RWPE1 (cell line): ENCODE measurements at regions not wholly inside any gene's neighbourhood (a gene's known extent, or its start where the extent isn't known, plus 50 kb on each side); places are given as distances from the start of the nearest gene placed in this dataset.

Experiments used
- CTCF ChIA-PET: fragments of 350-600 bp; sonication (Branson Sonifier 250); formaldehyde crosslinking; extraction: SDS; loops from one replicate; lab custom pipeline; 2021; lab: Yijun Ruan, JAX
- POLR2A ChIA-PET: fragments of 400-600 bp; formaldehyde crosslinking; extraction: SDS; loops from one replicate; lab custom pipeline; 2020; ENCODE audit warnings: antibody characterized with exemption; ENCODE audit not compliant: low non-redundant PET; lab: Yijun Ruan, JAX
- DNase-seq: peaks from one replicate; pipeline ENCODE4 v3.0.0; 2012; ENCODE audit warnings: low spot score
- H3K27ac ChIP-seq: fragments of 450-650 bp; 2 replicates; pipeline ENCODE4 v1.5.1; 2017
- TF ChIP-seq, protein P1 (sequence below): fragments of 450-650 bp; conservative IDR thresholded peaks from 2 replicates; pipeline ENCODE4 v1.5.1; 2017; ENCODE audit warnings: low read depth, mild to moderate bottlenecking

DNA sequence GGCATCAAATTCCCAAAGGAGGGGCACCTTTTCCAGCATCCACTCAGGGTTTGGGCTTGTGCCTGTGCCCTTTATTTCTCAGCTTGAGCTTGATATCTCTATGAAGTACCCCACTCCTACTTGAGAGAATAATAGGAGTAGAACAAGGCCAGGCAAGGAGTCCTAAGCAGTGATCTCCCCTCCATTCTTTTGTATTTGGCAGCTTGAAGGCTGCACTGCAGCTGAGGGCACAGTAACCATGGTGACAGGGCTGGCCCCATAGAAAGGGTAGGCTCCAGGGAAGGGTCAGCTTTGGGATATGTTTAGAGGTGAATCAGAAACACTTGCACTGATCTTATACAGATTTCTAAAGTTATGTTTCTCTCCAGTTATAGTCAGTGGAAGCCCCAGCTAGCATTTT, 145.4 kb upstream of the SLC24A5 start:
- no peak for DNase-seq
- TF ChIP-seq, protein P1, sequence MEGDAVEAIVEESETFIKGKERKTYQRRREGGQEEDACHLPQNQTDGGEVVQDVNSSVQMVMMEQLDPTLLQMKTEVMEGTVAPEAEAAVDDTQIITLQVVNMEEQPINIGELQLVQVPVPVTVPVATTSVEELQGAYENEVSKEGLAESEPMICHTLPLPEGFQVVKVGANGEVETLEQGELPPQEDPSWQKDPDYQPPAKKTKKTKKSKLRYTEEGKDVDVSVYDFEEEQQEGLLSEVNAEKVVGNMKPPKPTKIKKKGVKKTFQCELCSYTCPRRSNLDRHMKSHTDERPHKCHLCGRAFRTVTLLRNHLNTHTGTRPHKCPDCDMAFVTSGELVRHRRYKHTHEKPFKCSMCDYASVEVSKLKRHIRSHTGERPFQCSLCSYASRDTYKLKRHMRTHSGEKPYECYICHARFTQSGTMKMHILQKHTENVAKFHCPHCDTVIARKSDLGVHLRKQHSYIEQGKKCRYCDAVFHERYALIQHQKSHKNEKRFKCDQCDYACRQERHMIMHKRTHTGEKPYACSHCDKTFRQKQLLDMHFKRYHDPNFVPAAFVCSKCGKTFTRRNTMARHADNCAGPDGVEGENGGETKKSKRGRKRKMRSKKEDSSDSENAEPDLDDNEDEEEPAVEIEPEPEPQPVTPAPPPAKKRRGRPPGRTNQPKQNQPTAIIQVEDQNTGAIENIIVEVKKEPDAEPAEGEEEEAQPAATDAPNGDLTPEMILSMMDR: no peak
- POLR2A ChIA-PET: no interaction called here
- CTCF ChIA-PET: interaction anchor here (0.7 kb wide), 1 partner anchor 203 kb away, joined by 3 read pairs; the partner anchor contains the start of gene MYEF2
- H3K27ac ChIP-seq: no peak overlapping the region

DNA sequence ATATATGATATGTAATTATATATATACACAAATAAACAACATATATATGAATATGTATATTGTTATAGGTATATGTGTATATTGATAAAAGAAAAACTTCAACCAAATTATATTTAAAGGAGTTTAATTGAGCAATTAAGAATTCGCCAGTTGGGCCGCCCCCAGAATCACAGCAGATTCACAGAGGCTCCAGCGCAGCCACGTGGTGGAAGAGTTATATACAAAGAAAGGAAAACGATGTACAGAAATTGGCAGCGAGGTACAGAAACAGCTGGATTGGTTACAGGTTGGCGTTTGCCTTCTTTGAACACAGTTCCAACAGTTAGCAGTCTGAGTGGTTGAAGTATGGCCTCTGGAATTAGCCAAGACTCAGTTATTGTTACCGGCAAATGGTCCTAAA, 137.3 kb upstream of the SLC24A5 start:
- POLR2A ChIA-PET: no interaction called here
- TF ChIP-seq, protein P1: no peak
- DNase-seq: no peak
- CTCF ChIA-PET: interaction anchor here (0.5 kb wide), 1 partner anchor 112 kb away, joined by 5 read pairs; no protein-coding TSS in a partner anchor
- H3K27ac ChIP-seq: no peak overlapping the region

DNA sequence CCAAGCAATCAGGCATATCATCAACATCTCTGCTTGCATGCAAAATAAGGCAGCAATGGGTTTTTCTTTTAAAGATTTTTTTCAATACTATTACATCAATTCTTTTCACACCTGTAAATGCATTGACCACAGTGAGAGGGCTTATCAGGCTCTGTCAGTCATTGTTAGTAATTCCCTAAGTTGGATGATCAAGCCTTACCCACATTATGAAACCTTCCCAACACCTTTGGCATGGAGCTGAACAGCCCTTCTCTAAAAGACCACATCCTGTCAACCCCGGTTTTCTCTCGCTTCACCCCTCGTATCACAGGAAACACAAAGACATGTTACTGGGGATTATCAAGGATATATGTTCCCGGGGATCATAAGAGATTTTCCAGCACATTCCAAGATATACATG, 135.2 kb upstream of the SLC24A5 start:
- ChIA-PET CTCF (interaction anchor here (0.7 kb wide), 2 partner anchors 179 to 269 kb away, joined by 3 read pairs; no protein-coding TSS in a partner anchor), POLR2A (no interaction called here)
- no peak for DNase-seq
- TF ChIP-seq, protein P1: no peak
- H3K27ac ChIP-seq: no peak overlapping the region

DNA sequence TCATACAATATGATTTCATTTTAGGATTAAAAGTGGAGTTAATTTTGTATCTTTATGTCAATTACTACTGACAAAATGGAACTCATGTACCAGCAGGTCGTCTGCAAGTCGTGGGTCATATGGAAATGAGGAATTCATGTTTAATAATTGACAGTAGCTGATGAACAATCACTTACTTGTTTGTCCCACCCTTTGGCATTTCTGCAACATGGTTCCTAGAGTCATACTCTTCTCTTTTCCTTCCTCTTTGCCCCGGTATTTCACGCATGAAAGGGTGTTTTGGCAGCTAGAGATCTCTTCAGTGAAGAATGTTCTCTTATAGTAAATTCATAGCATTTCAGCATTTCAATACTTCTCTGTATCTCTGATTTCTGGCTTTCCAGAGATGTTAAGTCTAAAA, 133.3 kb upstream of the SLC24A5 start:
- DNase-seq: no peak
- CTCF ChIA-PET: interaction anchor here (0.5 to 2.8 kb wide), 18 partner anchors 9 to 1155 kb away, joined by 3 to 29 read pairs (median 4); partner anchors contain the start of gene SEMA6D
- H3K27ac ChIP-seq: no peak overlapping the region
- TF ChIP-seq, protein P1: no peak
- POLR2A ChIA-PET: no interaction called here

DNA sequence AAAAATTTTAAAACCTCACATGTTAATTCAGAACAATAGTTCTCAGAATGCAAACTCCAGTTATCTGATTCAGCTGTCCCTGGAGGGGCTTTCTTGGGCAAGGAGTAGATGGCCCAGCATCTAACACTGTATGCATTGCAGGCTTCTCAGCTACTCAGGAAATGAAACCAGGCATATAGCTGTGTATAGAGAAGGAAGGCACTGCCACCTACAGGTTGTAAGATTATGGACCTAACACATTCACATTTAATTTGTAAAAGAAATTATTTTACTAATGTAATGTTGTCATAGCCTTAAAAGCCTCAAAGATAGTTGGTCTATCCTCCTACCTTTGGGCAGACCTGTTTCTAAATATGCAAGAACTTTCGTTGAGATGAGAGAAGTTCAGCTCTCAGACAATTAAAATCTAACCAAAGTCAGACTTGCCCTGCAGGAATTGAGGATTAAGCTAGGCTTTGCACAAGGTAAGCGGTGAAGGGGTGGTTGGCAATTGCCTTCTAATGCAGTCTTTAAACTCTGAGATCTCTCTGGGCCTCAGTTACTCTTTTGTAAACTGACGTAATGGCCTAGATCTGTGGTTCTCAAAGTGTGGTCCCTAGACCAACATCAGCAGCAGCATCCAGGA, 132.8 kb upstream of the SLC24A5 start:
- TF ChIP-seq, protein P1: peak; percentile 85
- ChIA-PET CTCF (interaction anchor here (0.5 to 2.8 kb wide), 24 partner anchors 9 to 1154 kb away, joined by 3 to 29 read pairs (median 4); partner anchors contain the start of gene SEMA6D), POLR2A (no interaction called here)
- no peak overlapping the region for H3K27ac ChIP-seq
- peak; percentile 57 for DNase-seq

DNA sequence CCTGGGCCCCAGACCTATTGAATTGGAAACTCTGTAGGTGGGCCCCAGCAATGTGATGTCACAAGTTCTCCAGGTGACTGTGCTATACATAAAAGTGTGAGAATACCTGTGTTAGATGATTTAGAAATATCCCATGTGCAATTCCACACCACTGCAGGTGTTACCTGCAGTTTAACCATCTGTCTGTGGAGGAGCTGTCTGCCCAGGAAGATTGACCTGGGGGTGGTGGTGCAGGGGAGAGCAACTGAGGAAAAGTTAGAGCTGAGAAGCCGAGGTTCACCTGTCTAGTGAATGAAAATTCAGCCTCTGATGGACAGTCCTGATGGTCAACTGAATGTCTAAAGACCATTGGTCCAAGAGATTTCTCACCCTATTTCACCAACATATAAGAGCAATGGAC, 132.2 kb upstream of the SLC24A5 start:
- TF ChIP-seq, protein P1: no peak
- no peak for DNase-seq
- CTCF ChIA-PET: interaction anchor here (0.6 to 2.8 kb wide), 17 partner anchors 26 to 792 kb away, joined by 3 to 29 read pairs (median 4); partner anchors contain the start of gene SEMA6D
- no peak overlapping the region for H3K27ac ChIP-seq
- POLR2A ChIA-PET: no interaction called here
